Adipocyte (in vitro differentiated cells): ENCODE measurements at regions not wholly inside any gene's neighbourhood (a gene's known extent, or its start where the extent isn't known, plus 50 kb on each side); places are given as distances from the start of the nearest gene placed in this dataset.

Experiments
- DNase-seq: peaks from one replicate; pipeline ENCODE4 v3.0.0-alpha.2; 2015; ENCODE audit warnings: low read depth
- H3K27me3 ChIP-seq: replicated peaks from 2 replicates; pipeline ENCODE4 v1.7.0; 2013; ENCODE audit warnings: mild to moderate bottlenecking, low read length, moderate library complexity; ENCODE audit not compliant: control insufficient read depth, insufficient read depth
- H3K36me3 ChIP-seq: 2 replicates; pipeline ENCODE4 v1.7.0; 2013; ENCODE audit warnings: low read length, mild to moderate bottlenecking, moderate library complexity; ENCODE audit not compliant: control insufficient read depth, insufficient read depth, severe bottlenecking
- H3K4me1 ChIP-seq: 2 replicates; pipeline ENCODE4 v1.7.0; 2013; ENCODE audit warnings: mild to moderate bottlenecking, low read length, moderate library complexity; ENCODE audit not compliant: control insufficient read depth, insufficient read depth
- H3K4me3 ChIP-seq: 2 replicates; pipeline ENCODE4 v1.7.0; 2013; ENCODE audit warnings: mild to moderate bottlenecking, low read length, moderate library complexity
- H3K9ac ChIP-seq: 2 replicates; pipeline ENCODE4 v1.7.0; 2013; ENCODE audit warnings: mild to moderate bottlenecking, low read length, moderate library complexity
- H3K9me3 ChIP-seq: 2 replicates; pipeline ENCODE4 v1.7.0; 2013; ENCODE audit warnings: mild to moderate bottlenecking, low read length, moderate library complexity; ENCODE audit not compliant: control insufficient read depth

GRCh38 chr17:68734931-68735330 is 133.8 kb upstream of the FAM20A start:
- Histone ChIP-seq H3K36me3 (no peaks in the 10 kb centered on the region), H3K9me3 (no peaks in the 10 kb centered on the region), H3K9ac (no peak overlapping the region), H3K4me3 (no peak overlapping the region), H3K4me1 (peaks cover 20% of the 10 kb centered on the region), H3K27me3 (no peaks in the 10 kb centered on the region)
- peak; percentile 30 for DNase-seq

- H3K27me3 ChIP-seq, result no peaks in the 10 kb centered on the region
- H3K9me3 ChIP-seq, result no peaks in the 10 kb centered on the region
- no peak for DNase-seq
- no peaks in the 10 kb centered on the region for H3K36me3 ChIP-seq
- H3K9ac ChIP-seq, result peak overlapping the region; percentile 57
- H3K4me3 ChIP-seq, result no peak overlapping the region
- peaks cover 20% of the 10 kb centered on the region for H3K4me1 ChIP-seq
Measured at GRCh38 chr17:68734187-68734900, 133.2 kb upstream of the FAM20A start.

GRCh38 chr17:68733241-68734176 is 132.3 kb upstream of the FAM20A start:
- no peaks in the 10 kb centered on the region for H3K9me3 ChIP-seq
- peak overlapping the region; percentile 38 for H3K4me3 ChIP-seq
- H3K36me3 ChIP-seq, result no peaks in the 10 kb centered on the region
- peaks cover 20% of the 10 kb centered on the region for H3K4me1 ChIP-seq
- no peaks in the 10 kb centered on the region for H3K27me3 ChIP-seq
- DNase-seq, result peak; percentile 37
- H3K9ac ChIP-seq, result peak overlapping the region; percentile 57

DNA sequence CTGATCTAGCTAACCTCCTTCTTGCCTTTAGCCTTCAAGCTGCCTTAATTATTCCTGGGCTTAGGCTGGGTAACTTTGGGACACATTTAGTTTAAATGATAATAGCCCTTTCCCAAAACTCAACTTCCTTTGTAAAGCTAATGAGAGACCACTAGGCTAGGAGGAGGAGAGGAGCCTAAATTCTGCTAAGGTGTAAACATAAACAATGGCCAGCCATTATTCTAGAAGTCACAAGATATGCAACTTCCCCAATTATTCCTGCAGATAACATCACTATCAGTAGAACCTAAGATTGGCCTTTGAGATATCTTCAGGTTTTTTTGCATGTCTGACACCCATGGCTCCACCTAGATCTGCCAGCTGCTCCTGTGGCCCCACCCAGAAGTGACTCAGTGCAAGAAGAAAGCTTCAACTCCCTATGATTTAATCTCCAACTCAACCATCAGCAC is 131.2 kb upstream of the FAM20A start:
- Histone ChIP-seq H3K27me3 (no peaks in the 10 kb centered on the region), H3K36me3 (no peaks in the 10 kb centered on the region), H3K4me1 (peaks cover 20% of the 10 kb centered on the region), H3K4me3 (no peak overlapping the region), H3K9me3 (peaks cover 3% of the 10 kb centered on the region), H3K9ac (no peak overlapping the region)
- no peak for DNase-seq

DNA sequence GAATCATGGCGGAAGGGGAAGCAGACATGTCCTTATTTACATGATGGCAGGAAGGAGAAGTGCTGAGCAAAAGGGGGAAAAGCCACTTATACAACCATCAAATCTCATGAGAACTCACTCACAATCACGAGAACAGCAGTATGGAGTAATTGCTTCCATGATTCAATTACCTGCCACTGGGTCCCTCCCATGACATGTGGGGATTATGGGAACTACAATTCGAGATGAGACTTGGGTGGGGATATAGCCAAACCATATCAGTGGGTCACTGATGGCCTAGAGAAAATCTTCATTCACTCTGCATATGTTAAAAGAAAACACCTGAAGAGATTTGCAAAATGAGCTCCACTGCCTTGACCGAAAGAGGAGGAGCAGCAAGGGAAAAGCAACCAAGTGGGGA is 130.3 kb upstream of the FAM20A start:
- DNase-seq, result no peak
- Histone ChIP-seq H3K4me3 (no peak overlapping the region), H3K27me3 (no peaks in the 10 kb centered on the region), H3K36me3 (no peaks in the 10 kb centered on the region), H3K9ac (no peak overlapping the region), H3K9me3 (peaks cover 3% of the 10 kb centered on the region), H3K4me1 (peaks cover 20% of the 10 kb centered on the region)

- peak; percentile 68 for DNase-seq
- no peak overlapping the region for H3K9ac ChIP-seq
- no peaks in the 10 kb centered on the region for H3K9me3 ChIP-seq
Measured at GRCh38 chr17:68719431-68719830, 118.3 kb upstream of the FAM20A start.

GRCh38 chr17:68718926-68719325 is 117.8 kb upstream of the FAM20A start:
- H3K4me1 ChIP-seq, result peaks cover 27% of the 10 kb centered on the region
- no peaks in the 10 kb centered on the region for H3K36me3 ChIP-seq
- H3K9me3 ChIP-seq, result no peaks in the 10 kb centered on the region
- H3K9ac ChIP-seq, result no peak overlapping the region
- H3K4me3 ChIP-seq, result no peak overlapping the region
- no peak for DNase-seq
- H3K27me3 ChIP-seq, result no peaks in the 10 kb centered on the region

More at GRCh38 chr17:68719431-68719830, 118.3 kb upstream of the FAM20A start:
- Histone ChIP-seq H3K36me3 (no peaks in the 10 kb centered on the region), H3K27me3 (no peaks in the 10 kb centered on the region), H3K4me3 (no peak overlapping the region), H3K4me1 (peaks cover 27% of the 10 kb centered on the region)

DNA sequence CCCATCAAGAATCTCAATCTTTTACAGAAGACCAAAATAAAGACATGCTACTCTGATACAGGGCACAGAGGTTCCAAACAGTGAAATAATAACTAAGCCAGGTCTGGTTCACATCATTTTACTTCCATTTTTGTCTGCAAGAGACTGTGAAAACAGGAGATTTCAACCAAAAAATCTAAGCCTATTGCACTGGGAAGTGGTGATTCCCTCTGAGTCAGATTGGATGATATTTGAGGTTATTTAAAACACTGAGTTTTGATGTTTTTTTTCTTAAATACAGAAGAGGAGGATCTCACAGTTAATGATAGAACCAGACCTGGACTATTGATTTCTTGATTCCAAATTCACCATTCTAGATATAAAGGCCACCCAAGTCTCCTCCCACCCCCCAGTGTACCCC is 117.3 kb upstream of the FAM20A start:
- Histone ChIP-seq H3K27me3 (no peaks in the 10 kb centered on the region), H3K9ac (no peak overlapping the region), H3K9me3 (no peaks in the 10 kb centered on the region), H3K36me3 (no peaks in the 10 kb centered on the region), H3K4me1 (peaks cover 27% of the 10 kb centered on the region), H3K4me3 (no peak overlapping the region)
- no peak for DNase-seq

- no peak overlapping the region for H3K9ac ChIP-seq
Measured at GRCh38 chr17:68714676-68715075, 113.5 kb upstream of the FAM20A start.

DNA sequence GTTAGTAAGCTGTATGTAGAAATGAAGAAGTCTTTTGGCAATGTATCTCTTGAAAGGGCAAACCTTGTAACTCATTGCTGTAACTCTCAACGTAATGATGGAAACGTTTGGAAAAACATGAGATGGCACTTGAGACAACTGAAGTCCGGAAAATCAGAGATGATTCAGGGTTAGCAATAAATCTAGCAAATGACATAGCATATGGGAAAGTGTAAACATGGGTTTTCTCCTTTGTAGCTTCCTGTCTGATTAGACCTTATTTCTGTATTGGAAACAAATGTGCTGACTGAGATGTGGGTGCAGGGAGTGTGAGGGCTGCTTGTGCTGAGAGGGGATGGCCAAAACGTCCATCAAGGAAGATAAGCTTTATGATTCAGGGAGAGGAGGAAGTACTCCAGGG is 110.7 kb upstream of the FAM20A start:
- DNase-seq, result peak; percentile 36
- no peak overlapping the region for H3K4me3 ChIP-seq
- peaks cover 30% of the 10 kb centered on the region for H3K4me1 ChIP-seq
- H3K27me3 ChIP-seq, result no peaks in the 10 kb centered on the region
- H3K9me3 ChIP-seq, result no peaks in the 10 kb centered on the region
- no peak overlapping the region for H3K9ac ChIP-seq
- H3K36me3 ChIP-seq, result no peaks in the 10 kb centered on the region

More at GRCh38 chr17:68714676-68715075, 113.5 kb upstream of the FAM20A start:
- no peaks in the 10 kb centered on the region for H3K9me3 ChIP-seq
- DNase-seq, result no peak
- H3K36me3 ChIP-seq, result no peaks in the 10 kb centered on the region
- H3K27me3 ChIP-seq, result no peaks in the 10 kb centered on the region
- H3K4me1 ChIP-seq, result peaks cover 36% of the 10 kb centered on the region
- no peak overlapping the region for H3K4me3 ChIP-seq

- H3K4me1 ChIP-seq, result peaks cover 38% of the 10 kb centered on the region
- H3K9ac ChIP-seq, result peak overlapping the region; percentile 43
- no peak for DNase-seq
- H3K4me3 ChIP-seq, result peak overlapping the region; percentile 66
- H3K9me3 ChIP-seq, result no peaks in the 10 kb centered on the region
- H3K27me3 ChIP-seq, result no peaks in the 10 kb centered on the region
- no peaks in the 10 kb centered on the region for H3K36me3 ChIP-seq
Measured at GRCh38 chr17:68710976-68711375, 109.8 kb upstream of the FAM20A start.
